Heart left ventricle (tissue), 16 donors: ENCODE measurements at regions not wholly inside any gene's neighbourhood (a gene's known extent, or its start where the extent isn't known, plus 50 kb on each side); places are given as distances from the start of the nearest gene placed in this dataset.
A peak's percentile ranks its signal among the peaks of the same experiment; 100 is the strongest.

Experiments used
- ATAC-seq, 4 donors: fragments of 200-7000 bp; cut with Tn5 transposase; one replicate each; pipeline ENCODE4 v1.9.1; 2020 to 2022; ENCODE audit warnings: moderate library complexity in 4 of 4, mild to moderate bottlenecking in 3 of 4, moderate number of reproducible peaks in 1 of 4
- DNase-seq, 5 donors: peaks; one replicate each; pipeline ENCODE4 v3.0.0-alpha.2; 2020
- H3K27ac ChIP-seq, 12 donors: fragments of 200-600 bp; sonication (generic) in 4 of 12; one replicate each; pipeline versions ENCODE4 v1.5.0 to v1.8.0; 2016 to 2022; ENCODE audit warnings: mild to moderate bottlenecking in 2 of 12
- H3K27me3 ChIP-seq, 9 donors: fragments of 200-600 bp; sonication (generic) in 2 of 9; one replicate each; pipeline versions ENCODE4 v1.5.1 to v1.8.0; 2016 to 2022; ENCODE audit warnings: mild to moderate bottlenecking in 3 of 9
- H3K36me3 ChIP-seq, 9 donors: fragments of 200-600 bp; sonication (generic) in 2 of 9; one replicate each; pipeline versions ENCODE4 v1.5.0 to v1.8.0; 2018 to 2022; ENCODE audit warnings: mild to moderate bottlenecking in 2 of 9
- H3K4me1 ChIP-seq, 12 donors: fragments of 200-600 bp; sonication (generic) in 4 of 12; one replicate each; pipeline versions ENCODE4 v1.5.0 to v1.8.0; 2016 to 2022; ENCODE audit warnings: mild to moderate bottlenecking in 3 of 12
- H3K4me3 ChIP-seq, 12 donors: fragments of 200-600 bp; sonication (generic) in 4 of 12; one replicate each; pipeline versions ENCODE4 v1.5.0 to v1.8.0; 2017 to 2022; ENCODE audit warnings: mild to moderate bottlenecking in 9 of 12, moderate library complexity in 4 of 12
- H3K9me3 ChIP-seq, 12 donors: fragments of 200-600 bp; sonication (generic) in 4 of 12; one replicate each; pipeline versions ENCODE4 v1.5.0 to v1.8.0; 2016 to 2022; ENCODE audit warnings: mild to moderate bottlenecking in 1 of 12
- POLR2A ChIP-seq, 2 donors: fragments of 450-650 bp; IDR thresholded peaks; one replicate each; pipeline ENCODE4 v1.6.1; 2017; ENCODE audit warnings: antibody characterized with exemption in 2 of 2, mild to moderate bottlenecking in 2 of 2, moderate library complexity in 2 of 2
- WGBS, 4 donors: extraction: QIAGEN DNeasy Blood & Tissue Kit in 2 of 4; methylation state at CpG; one replicate each; pipeline versions ENCODE4 v1.1.5 to v1.1.7; 2013 to 2018; 5-methylcytosine and 5-hydroxymethylcytosine counted together
- intact Hi-C, 10 donors: fragments of 100-400 bp; cut with DNase I; formaldehyde crosslinking; loops; one replicate each; pipeline versions ENCODE4 v1.11.1 to v1.14.2; 2022
- TF ChIP-seq, protein P1 (sequence below), 12 donors: fragments of 200-600 bp; sonication (generic) in 4 of 12; IDR thresholded peaks; one replicate each; pipeline versions ENCODE4 v1.5.0 to v1.8.0; 2018 to 2022; ENCODE audit warnings: antibody characterized with exemption in 12 of 12, mild to moderate bottlenecking in 5 of 12
- donor health status: ischemic (EF 13 %, LVEDD 7.1; RV severe dilation, severe dysfunction).
- donor health status: healthy with polysubstance abuse.
- donor health status: DM: no; HTN: yes; CAD: no.
- donor health status: DM: no; HTN: no; CAD: no.
- donor health status: ischemic (EF 25% LVEDD 6.9; RV normal size, moderate dysfunction).
- donor health status: ischemic (EF 25% LVEDD 5.7; RV mildly dilated, moderate dysfunction).
- donor health status: healthy.
- donor health status: DM: yes; HTN: yes; CAD: no.
- donor health status: ischemic (EF 35%, LVEDD 5.7; RV mildly dilated, moderate dysfunction).
- donor health status: nonischemic (EF 11% LVEDD 7.7; RV severe dilation, severe dysfunction).
- donor health status: DM: yes; HTN: yes; CAD: no.
- donor health status: PGD.
- donor health status: ischemic (EF 29% LVEDD 5.4; RV normal size, mild dysfunction).
- donor health status: nonischemic (EF 23%, LVEDD 6.1; RV moderate dilation, normal function).

DNA sequence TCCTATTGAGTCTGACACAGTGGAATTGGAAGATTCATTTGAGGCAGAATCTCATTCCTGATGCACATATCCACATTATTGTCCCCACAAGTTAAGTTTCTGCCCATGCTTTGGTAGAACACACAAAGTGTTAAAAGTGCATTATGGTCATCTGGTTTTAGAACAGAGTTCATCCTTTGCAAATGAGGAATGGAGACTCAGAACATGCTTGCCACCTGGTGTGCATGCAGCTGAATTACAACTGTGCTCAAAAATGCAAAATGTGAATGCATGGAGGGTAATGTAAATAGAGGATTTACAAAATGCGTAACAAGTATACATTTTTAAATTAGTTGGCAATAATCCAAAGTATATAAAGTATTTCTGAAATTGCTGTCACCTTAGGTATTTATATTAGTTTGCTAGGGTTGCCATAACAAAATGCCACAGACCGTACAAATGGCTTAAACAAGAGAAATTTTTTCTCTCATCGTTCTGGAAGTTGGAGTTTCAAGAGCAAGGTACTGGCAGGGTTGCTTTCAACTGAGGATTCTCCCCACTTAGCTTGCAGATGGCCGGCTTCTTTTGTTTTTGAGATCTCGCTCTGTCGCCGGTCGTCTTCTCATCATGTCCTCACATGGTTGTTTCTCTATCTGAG lies 671.1 kb downstream of the TAF11L14 start:
- DNase-seq: no peak
- TF ChIP-seq POLR2A (IDR thresholded peaks at IDR 0.05): no peak
- TF ChIP-seq, protein P1, sequence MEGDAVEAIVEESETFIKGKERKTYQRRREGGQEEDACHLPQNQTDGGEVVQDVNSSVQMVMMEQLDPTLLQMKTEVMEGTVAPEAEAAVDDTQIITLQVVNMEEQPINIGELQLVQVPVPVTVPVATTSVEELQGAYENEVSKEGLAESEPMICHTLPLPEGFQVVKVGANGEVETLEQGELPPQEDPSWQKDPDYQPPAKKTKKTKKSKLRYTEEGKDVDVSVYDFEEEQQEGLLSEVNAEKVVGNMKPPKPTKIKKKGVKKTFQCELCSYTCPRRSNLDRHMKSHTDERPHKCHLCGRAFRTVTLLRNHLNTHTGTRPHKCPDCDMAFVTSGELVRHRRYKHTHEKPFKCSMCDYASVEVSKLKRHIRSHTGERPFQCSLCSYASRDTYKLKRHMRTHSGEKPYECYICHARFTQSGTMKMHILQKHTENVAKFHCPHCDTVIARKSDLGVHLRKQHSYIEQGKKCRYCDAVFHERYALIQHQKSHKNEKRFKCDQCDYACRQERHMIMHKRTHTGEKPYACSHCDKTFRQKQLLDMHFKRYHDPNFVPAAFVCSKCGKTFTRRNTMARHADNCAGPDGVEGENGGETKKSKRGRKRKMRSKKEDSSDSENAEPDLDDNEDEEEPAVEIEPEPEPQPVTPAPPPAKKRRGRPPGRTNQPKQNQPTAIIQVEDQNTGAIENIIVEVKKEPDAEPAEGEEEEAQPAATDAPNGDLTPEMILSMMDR (IDR thresholded peaks at IDR 0.05): peak; percentile 21 to 58 (median 44)
- Histone ChIP-seq H3K9me3 (no peaks in the 10 kb centered on the region), H3K4me1 (no peaks in the 10 kb centered on the region), H3K36me3 (no peaks in the 10 kb centered on the region), H3K4me3 (no peak overlapping the region), H3K27ac (no peak overlapping the region), H3K27me3 (peaks cover 0 to 16% (median 0%) of the 10 kb centered on the region in 9 donors)
- WGBS, 4 donors: 69 to 79% (median 72%) methylated on average over 8 of the region's 8 CpGs
- no peak for ATAC-seq
- intact Hi-C loops: loop anchor here in 2 of 10 donors (2.0 kb wide), 1 partner anchor 1089 kb away; the partner anchor contains the start of gene BASP1 (in 2 of the 2)

GRCh38 chr5:18311266-18311665 lies 677.0 kb downstream of the TAF11L14 start:
- H3K4me1 ChIP-seq: no peaks in the 10 kb centered on the region
- WGBS, 4 donors: 42 to 50% (median 43%) methylated on average over 3 of the region's 3 CpGs
- intact Hi-C loops: loop anchor here in 4 of 10 donors (5.0 kb wide), 1 partner anchor 1094 kb away; the partner anchor contains the start of gene BASP1 (in 4 of the 4)
- ATAC-seq (no peak), DNase-seq (no peak)
- no peak for TF ChIP-seq POLR2A (IDR thresholded peaks at IDR 0.05)
- TF ChIP-seq, protein P1 (IDR thresholded peaks at IDR 0.05): no peak
- no peak overlapping the region for H3K4me3 ChIP-seq
- H3K27me3 ChIP-seq: peaks cover 0 to 12% (median 0%) of the 10 kb centered on the region in 9 donors
- no peak overlapping the region for H3K27ac ChIP-seq
- H3K9me3 ChIP-seq: no peaks in the 10 kb centered on the region
- H3K36me3 ChIP-seq: no peaks in the 10 kb centered on the region

GRCh38 chr5:18312016-18312415 lies 677.8 kb downstream of the TAF11L14 start:
- Histone ChIP-seq H3K36me3 (no peaks in the 10 kb centered on the region), H3K4me1 (no peaks in the 10 kb centered on the region), H3K4me3 (no peak overlapping the region), H3K9me3 (no peaks in the 10 kb centered on the region), H3K27ac (no peak overlapping the region), H3K27me3 (peaks cover 0 to 12% (median 0%) of the 10 kb centered on the region in 9 donors)
- 73 to 82% (median 76%) methylated on average over 1 of the region's 1 CpG for WGBS, 4 donors
- no peak for DNase-seq
- no peak for ATAC-seq
- intact Hi-C loops: loop anchor here in 4 of 10 donors (5.0 kb wide), 1 partner anchor 1095 kb away; the partner anchor contains the start of gene BASP1 (in 4 of the 4)
- TF ChIP-seq, protein P1 (IDR thresholded peaks at IDR 0.05): no peak
- TF ChIP-seq POLR2A (IDR thresholded peaks at IDR 0.05): no peak

GRCh38 chr5:18314192-18314778 lies 680.0 kb downstream of the TAF11L14 start:
- no peak overlapping the region for H3K27ac ChIP-seq
- no peak for DNase-seq
- no peaks in the 10 kb centered on the region for H3K4me1 ChIP-seq
- no peaks in the 10 kb centered on the region for H3K36me3 ChIP-seq
- no peak overlapping the region for H3K4me3 ChIP-seq
- intact Hi-C loops: loop anchor here in 6 of 10 donors (2.0 to 5.0 kb wide), 3 partner anchors 1097 to 1099 kb away; partner anchors contain the start of gene BASP1 (in 5 of the 6)
- 34 to 37% (median 36%) methylated on average over 6 of the region's 6 CpGs for WGBS, 4 donors
- H3K27me3 ChIP-seq: peaks cover 0 to 9% (median 0%) of the 10 kb centered on the region in 9 donors
- no peak for ATAC-seq
- TF ChIP-seq, protein P1 (IDR thresholded peaks at IDR 0.05): peak; percentile 37 to 73 (median 60)
- TF ChIP-seq POLR2A (IDR thresholded peaks at IDR 0.05): no peak
- H3K9me3 ChIP-seq: no peaks in the 10 kb centered on the region
